CD4-positive, alpha-beta T cell (primary cell): ENCODE measurements at regions not wholly inside any gene's neighbourhood (a gene's known extent, or its start where the extent isn't known, plus 50 kb on each side); places are given as distances from the start of the nearest gene placed in this dataset.

Experiments used
- ATAC-seq: fragments of 200-7000 bp; cut with Tn5 transposase; one replicate; pipeline ENCODE4 v1.10.0; 2022; ENCODE audit warnings: mild to moderate bottlenecking; ENCODE audit not compliant: poor library complexity
- CTCF ChIA-PET: fragments of 350-600 bp; sonication (Branson Sonifier 250); formaldehyde crosslinking; loops from one replicate; lab custom pipeline; 2021; ENCODE audit warnings: antibody characterized with exemption, inconsistent platforms; lab: Charles Lee
- POLR2A ChIA-PET: fragments of 350-600 bp; sonication (Branson Sonifier 250); formaldehyde crosslinking; loops from one replicate; lab custom pipeline; 2021; ENCODE audit warnings: antibody characterized with exemption, inconsistent platforms; lab: Charles Lee
- DNase-seq, 14 experiments: peaks; one replicate each; pipeline ENCODE4 v3.0.0-alpha.2; 2013 to 2020; ENCODE audit warnings: mixed read lengths in 2 of 14
- H3K27ac ChIP-seq, 2 donors: one replicate each; pipeline versions ENCODE4 v1.5.1 to v1.7.0; 2013; ENCODE audit warnings: low read length in 2 of 2, low read depth in 1 of 2, mild to moderate bottlenecking in 1 of 2
- H3K27me3 ChIP-seq, 2 experiments: 1 replicate in 1 of 2; 2 replicates in 1 of 2; pipeline versions ENCODE4 v1.6.1 to v1.7.0; 2013; ENCODE audit warnings: low read length in 2 of 2, control low read depth in 1 of 2, mild to moderate bottlenecking in 1 of 2, moderate library complexity in 1 of 2; ENCODE audit not compliant: insufficient read depth in 2 of 2, control insufficient read depth in 1 of 2
- H3K36me3 ChIP-seq: one replicate; pipeline ENCODE4 v1.6.1; 2013; ENCODE audit warnings: low read length, control low read depth; ENCODE audit not compliant: insufficient read depth
- H3K4me1 ChIP-seq: one replicate; pipeline ENCODE4 v1.6.1; 2013; ENCODE audit warnings: low read length, control low read depth; ENCODE audit not compliant: insufficient read depth
- H3K4me3 ChIP-seq: one replicate; pipeline ENCODE4 v1.5.1; 2013; ENCODE audit warnings: mild to moderate bottlenecking, low read length, moderate library complexity
- H3K9me3 ChIP-seq, 2 experiments: 1 replicate in 1 of 2; 2 replicates in 1 of 2; pipeline versions ENCODE4 v1.6.1 to v1.7.0; 2013; ENCODE audit warnings: low read length in 2 of 2, mild to moderate bottlenecking in 2 of 2, control low read depth in 1 of 2, moderate library complexity in 1 of 2; ENCODE audit not compliant: control insufficient read depth in 1 of 2, insufficient read depth in 1 of 2
- H3K27ac Mint-ChIP-seq: one replicate; pipeline ENCODE4 v1.8.0; 2020; ENCODE audit warnings: mixed read lengths
- H3K27me3 Mint-ChIP-seq: one replicate; pipeline ENCODE4 v1.8.0; 2021; ENCODE audit warnings: mixed read lengths
- H3K36me3 Mint-ChIP-seq: one replicate; pipeline ENCODE4 v1.8.0; 2021; ENCODE audit warnings: low read depth, mixed read lengths
- H3K4me1 Mint-ChIP-seq: one replicate; pipeline ENCODE4 v1.8.0; 2021; ENCODE audit warnings: low read depth, mixed read lengths
- H3K4me3 Mint-ChIP-seq: one replicate; pipeline ENCODE4 v1.8.0; 2020; ENCODE audit warnings: mild to moderate bottlenecking, mixed read lengths
- H3K9me3 Mint-ChIP-seq: one replicate; pipeline ENCODE4 v1.8.0; 2020; ENCODE audit warnings: mixed read lengths
- CTCF ChIP-seq: fragments of 200-600 bp; IDR thresholded peaks from one replicate; pipeline ENCODE4 v1.8.0; 2022; ENCODE audit warnings: antibody characterized with exemption, mild to moderate bottlenecking
- intact Hi-C, 2 experiments: fragments of 100-400 bp; cut with DNase I in 1 of 2; cut with micrococcal nuclease in 1 of 2; formaldehyde crosslinking; loops; one replicate each; pipeline versions ENCODE4 v1.15.1 to v1.9.0; 2023 to 2025; cut with DNase I, micrococcal nuclease

DNA sequence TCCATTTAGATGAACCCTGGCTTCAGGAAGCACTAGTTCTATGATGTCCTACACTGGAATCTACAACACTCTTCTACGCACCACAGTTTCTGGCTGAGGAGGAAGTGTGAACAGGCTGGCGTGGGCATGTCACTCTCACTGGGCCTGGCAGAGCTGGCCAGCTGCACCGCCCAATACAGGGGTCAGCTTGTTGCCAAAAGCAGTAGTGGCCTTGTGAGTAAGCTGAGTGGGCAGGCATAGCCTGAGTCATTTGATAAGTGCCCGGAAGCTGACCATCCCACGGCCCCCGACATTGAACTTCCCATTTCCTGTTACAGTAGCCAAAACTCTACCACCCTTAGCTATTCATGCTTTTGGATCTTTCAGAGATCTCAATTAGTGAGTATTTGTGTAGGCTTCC, 240.9 kb upstream of the SERP2 start:
- no peaks in the 10 kb centered on the region for H3K4me1 Mint-ChIP-seq
- no peak overlapping the region for H3K4me3 Mint-ChIP-seq
- no peaks in the 10 kb centered on the region for H3K36me3 ChIP-seq
- no peaks in the 10 kb centered on the region for H3K9me3 ChIP-seq
- H3K27me3 Mint-ChIP-seq: peaks cover 10% of the 10 kb centered on the region
- no peaks in the 10 kb centered on the region for H3K4me1 ChIP-seq
- ChIA-PET POLR2A (no interaction called here), CTCF (no interaction called here)
- no peaks in the 10 kb centered on the region for H3K9me3 Mint-ChIP-seq
- ATAC-seq (no peak), DNase-seq (peak in 2 of 14 experiments; percentile 29 to 45)
- no peaks in the 10 kb centered on the region for H3K36me3 Mint-ChIP-seq
- H3K4me3 ChIP-seq: no peak overlapping the region
- no peak overlapping the region for H3K27ac Mint-ChIP-seq
- H3K27ac ChIP-seq: no peak overlapping the region
- no peak for TF ChIP-seq CTCF
- H3K27me3 ChIP-seq: peaks cover 0 to 6% of the 10 kb centered on the region in 2 experiments
- intact Hi-C loops: no loop called here

DNA sequence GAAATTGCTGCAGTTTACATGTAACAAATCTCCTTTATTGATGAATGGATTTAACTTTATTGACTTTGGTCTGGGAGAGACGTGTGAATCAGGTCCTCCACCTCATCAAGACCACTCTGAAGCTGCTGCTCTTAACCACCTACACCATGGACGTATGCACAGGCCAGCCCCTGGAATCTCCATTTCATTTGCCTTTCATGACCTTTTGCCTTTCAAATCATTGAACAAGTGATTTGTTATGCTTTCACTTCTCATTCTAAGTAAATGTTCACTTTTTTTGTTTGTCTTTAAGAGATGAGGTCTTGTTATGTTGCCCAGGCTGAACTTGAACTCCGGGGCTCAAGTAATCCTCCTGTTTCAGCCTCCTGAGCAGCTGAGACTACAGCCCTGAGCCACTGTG, 240.0 kb upstream of the SERP2 start:
- CTCF ChIA-PET: no interaction called here
- no peak for ATAC-seq

DNA sequence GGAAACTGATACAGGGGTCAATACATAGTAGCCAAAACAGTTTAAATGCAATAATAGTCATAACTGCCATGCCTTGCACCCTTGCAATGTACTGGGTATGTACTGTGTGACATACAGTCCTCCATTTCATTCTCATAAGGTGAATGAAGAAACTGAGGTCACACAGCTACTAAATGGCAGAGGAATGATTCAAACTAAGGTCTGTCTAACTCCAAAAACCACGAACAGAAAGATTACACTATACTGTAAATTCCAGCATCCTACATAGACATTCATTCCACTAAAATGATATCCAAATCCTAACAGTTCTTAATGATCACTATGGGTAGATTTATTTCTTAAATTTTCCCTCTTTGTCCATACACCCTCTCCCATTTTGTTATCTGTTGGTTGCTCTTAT, 238.1 kb upstream of the SERP2 start:
- no peak overlapping the region for H3K27ac ChIP-seq
- no peaks in the 10 kb centered on the region for H3K36me3 Mint-ChIP-seq
- no peaks in the 10 kb centered on the region for H3K9me3 ChIP-seq
- H3K27me3 ChIP-seq: no peaks in the 10 kb centered on the region
- H3K4me1 ChIP-seq: no peaks in the 10 kb centered on the region
- no peaks in the 10 kb centered on the region for H3K4me1 Mint-ChIP-seq
- DNase-seq: no peak
- no peak for TF ChIP-seq CTCF
- CTCF ChIA-PET: no interaction called here
- H3K9me3 Mint-ChIP-seq: no peaks in the 10 kb centered on the region
- no peak overlapping the region for H3K4me3 Mint-ChIP-seq
- no peak for ATAC-seq
- H3K27ac Mint-ChIP-seq: no peak overlapping the region
- H3K36me3 ChIP-seq: no peaks in the 10 kb centered on the region
- peaks cover 6% of the 10 kb centered on the region for H3K27me3 Mint-ChIP-seq
- no peak overlapping the region for H3K4me3 ChIP-seq
- intact Hi-C loops: no loop called here
- POLR2A ChIA-PET: no interaction called here

More for the DNA sequence above, 240.0 kb upstream of the SERP2 start:
- no peaks in the 10 kb centered on the region for H3K36me3 Mint-ChIP-seq
- Histone ChIP-seq H3K36me3 (no peaks in the 10 kb centered on the region), H3K27ac (no peak overlapping the region), H3K4me3 (no peak overlapping the region), H3K27me3 (peaks cover 0 to 2% of the 10 kb centered on the region in 2 experiments), H3K4me1 (no peaks in the 10 kb centered on the region), H3K9me3 (no peaks in the 10 kb centered on the region)
- no peak for DNase-seq
- POLR2A ChIA-PET: no interaction called here
- TF ChIP-seq CTCF: no peak
- H3K27ac Mint-ChIP-seq: no peak overlapping the region
- intact Hi-C loops: no loop called here
- H3K4me1 Mint-ChIP-seq: no peaks in the 10 kb centered on the region
- H3K4me3 Mint-ChIP-seq: no peak overlapping the region
- H3K9me3 Mint-ChIP-seq: no peaks in the 10 kb centered on the region
- peaks cover 10% of the 10 kb centered on the region for H3K27me3 Mint-ChIP-seq
